Effector CD4-positive, alpha-beta T cell (primary cell): ENCODE measurements at regions not wholly inside any gene's neighbourhood (a gene's known extent, or its start where the extent isn't known, plus 50 kb on each side); places are given as distances from the start of the nearest gene placed in this dataset.

Experiments used
- DNase-seq: peaks from one replicate; pipeline ENCODE4 v3.0.0-alpha.2; 2020

GRCh38 chr18:78001811-78002210 is 752.2 kb downstream of the GALR1 start:
- no peak for DNase-seq

- no peak for DNase-seq
Observed at GRCh38 chr18:78006006-78006773, 756.5 kb downstream of the GALR1 start.

GRCh38 chr18:78006774-78007260 is 757.2 kb downstream of the GALR1 start:
- DNase-seq = no peak

GRCh38 chr18:78010363-78010762 is 760.7 kb downstream of the GALR1 start:
- DNase-seq = no peak

- DNase-seq = no peak
Observed at GRCh38 chr18:78017869-78018268, 768.2 kb downstream of the GALR1 start.

- no peak for DNase-seq
Observed at GRCh38 chr18:78021196-78021595, 771.5 kb downstream of the GALR1 start.

GRCh38 chr18:78031589-78031988 is 781.9 kb downstream of the GALR1 start:
- DNase-seq = no peak

- no peak for DNase-seq
Observed at GRCh38 chr18:78031991-78032390, 782.3 kb downstream of the GALR1 start.

- DNase-seq = no peak
Observed at GRCh38 chr18:78032574-78032973, 782.9 kb downstream of the GALR1 start.

GRCh38 chr18:78034755-78035154 is 785.1 kb downstream of the GALR1 start:
- no peak for DNase-seq

GRCh38 chr18:78041218-78041617 is 791.6 kb downstream of the GALR1 start:
- no peak for DNase-seq

GRCh38 chr18:78046631-78047030 is 797.0 kb downstream of the GALR1 start:
- no peak for DNase-seq

GRCh38 chr18:78049281-78049680 is 799.6 kb downstream of the GALR1 start:
- no peak for DNase-seq

- DNase-seq = no peak
Observed at GRCh38 chr18:78054801-78055200, 805.2 kb downstream of the GALR1 start.

GRCh38 chr18:78056011-78056410 is 806.4 kb downstream of the GALR1 start:
- no peak for DNase-seq

GRCh38 chr18:78069784-78070664 is 820.4 kb downstream of the GALR1 start:
- DNase-seq = no peak

- no peak for DNase-seq
Observed at GRCh38 chr18:78071166-78071710, 821.6 kb downstream of the GALR1 start.

- DNase-seq = no peak
Observed at GRCh38 chr18:78071776-78072175, 822.1 kb downstream of the GALR1 start.

GRCh38 chr18:78072375-78072774 is 822.7 kb downstream of the GALR1 start:
- DNase-seq = no peak

GRCh38 chr18:78073275-78073674 is 823.6 kb downstream of the GALR1 start:
- no peak for DNase-seq

GRCh38 chr18:78074400-78075020 is 824.9 kb downstream of the GALR1 start:
- no peak for DNase-seq

GRCh38 chr18:78080081-78080480 is 830.4 kb downstream of the GALR1 start:
- DNase-seq = no peak

GRCh38 chr18:78080761-78081160 is 831.1 kb downstream of the GALR1 start:
- no peak for DNase-seq
